Activated CD4-positive, alpha-beta T cell treated with anti-CD3 and anti-CD28 coated beads, Interleukin-2, amount 10 ng/mL, durations not matched to agents 7 days and 5 days (primary cell): ENCODE measurements at regions not wholly inside any gene's neighbourhood (a gene's known extent, or its start where the extent isn't known, plus 50 kb on each side); places are given as distances from the start of the nearest gene placed in this dataset.
"Not testable (repeated sequence)": the region's sequence is repeated elsewhere in the genome, so short reads cannot be mapped to it uniquely, and the experiment has no call there.

Experiments used
- CTCF ChIA-PET: fragments of 350-600 bp; sonication (Branson Sonifier 250); formaldehyde crosslinking; loops from one replicate; lab custom pipeline; 2021; ENCODE audit warnings: antibody characterized with exemption; lab: Charles Lee
- POLR2A ChIA-PET: fragments of 350-600 bp; sonication (Branson Sonifier 250); formaldehyde crosslinking; loops from one replicate; lab custom pipeline; 2021; ENCODE audit warnings: antibody characterized with exemption; lab: Charles Lee
- DNase-seq: peaks from one replicate; pipeline ENCODE4 v3.0.0-alpha.2; 2020
- H3K27ac Mint-ChIP-seq: one replicate; pipeline ENCODE4 v1.8.0; 2021; ENCODE audit warnings: mild to moderate bottlenecking, moderate library complexity, mixed read lengths
- H3K27me3 Mint-ChIP-seq: one replicate; pipeline ENCODE4 v1.8.0; 2021; ENCODE audit warnings: mixed read lengths
- H3K36me3 Mint-ChIP-seq: one replicate; pipeline ENCODE4 v1.8.0; 2021; ENCODE audit warnings: low read depth, mixed read lengths
- H3K4me1 Mint-ChIP-seq: one replicate; pipeline ENCODE4 v1.8.0; 2021; ENCODE audit warnings: mixed read lengths
- H3K4me3 Mint-ChIP-seq: one replicate; pipeline ENCODE4 v1.8.0; 2021; ENCODE audit warnings: mild to moderate bottlenecking, moderate library complexity, mixed read lengths
- H3K9me3 Mint-ChIP-seq: one replicate; pipeline ENCODE4 v1.8.0; 2021; ENCODE audit warnings: mixed read lengths

DNA sequence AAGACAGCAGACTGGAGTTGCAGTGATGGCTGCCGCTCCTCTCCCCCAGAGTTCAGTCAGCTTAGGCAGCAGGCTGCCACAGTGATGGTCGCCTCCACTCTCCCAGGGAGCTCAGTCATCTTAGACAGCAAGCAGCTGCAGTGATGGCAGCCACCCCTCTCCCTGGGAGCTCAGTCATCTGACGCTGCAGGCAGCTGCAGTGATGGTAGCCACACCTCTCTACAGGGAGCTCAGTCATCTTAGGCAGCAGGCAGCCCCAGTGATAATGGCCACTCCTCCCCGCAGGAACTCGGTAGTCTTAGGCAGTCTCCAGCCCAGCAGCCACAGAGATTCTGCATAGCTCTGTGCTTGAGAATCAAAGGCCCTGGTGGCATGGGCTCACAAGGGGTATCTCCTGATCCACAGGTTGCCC lies 582.7 kb downstream of the DTWD2 start:
- POLR2A ChIA-PET = no interaction called here
- CTCF ChIA-PET = no interaction called here
- Mint-ChIP-seq H3K4me1 (no peaks in the 10 kb centered on the region), H3K27ac (no peak overlapping the region), H3K36me3 (no peaks in the 10 kb centered on the region), H3K9me3 (peaks cover 14% of the 10 kb centered on the region), H3K27me3 (no peaks in the 10 kb centered on the region), H3K4me3 (no peak overlapping the region)
- no peak for DNase-seq

DNA sequence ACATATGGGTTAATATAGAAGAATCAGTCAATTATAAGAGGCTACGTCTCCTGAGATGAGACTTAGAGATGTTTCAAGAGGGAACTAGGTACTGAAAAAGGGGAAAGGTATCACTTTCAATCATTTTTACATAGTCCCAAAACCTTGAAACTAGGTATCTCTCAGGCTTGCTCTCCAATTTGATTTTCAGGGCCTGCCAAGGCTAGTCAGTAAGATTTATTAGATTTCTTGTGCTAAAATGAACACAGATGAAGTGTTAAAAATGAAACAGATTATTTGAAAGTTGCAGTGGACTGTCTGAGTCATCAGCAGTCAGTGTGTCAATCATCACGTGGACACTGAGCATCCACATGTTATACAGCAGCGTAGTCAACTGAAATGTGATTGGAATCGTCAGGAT lies 591.1 kb downstream of the DTWD2 start:
- peaks cover 4% of the 10 kb centered on the region for H3K9me3 Mint-ChIP-seq
- POLR2A ChIA-PET = no interaction called here
- no peak overlapping the region for H3K27ac Mint-ChIP-seq
- DNase-seq = no peak
- no peaks in the 10 kb centered on the region for H3K4me1 Mint-ChIP-seq
- CTCF ChIA-PET = no interaction called here
- H3K27me3 Mint-ChIP-seq = no peaks in the 10 kb centered on the region
- H3K4me3 Mint-ChIP-seq = no peak overlapping the region
- no peaks in the 10 kb centered on the region for H3K36me3 Mint-ChIP-seq

DNA sequence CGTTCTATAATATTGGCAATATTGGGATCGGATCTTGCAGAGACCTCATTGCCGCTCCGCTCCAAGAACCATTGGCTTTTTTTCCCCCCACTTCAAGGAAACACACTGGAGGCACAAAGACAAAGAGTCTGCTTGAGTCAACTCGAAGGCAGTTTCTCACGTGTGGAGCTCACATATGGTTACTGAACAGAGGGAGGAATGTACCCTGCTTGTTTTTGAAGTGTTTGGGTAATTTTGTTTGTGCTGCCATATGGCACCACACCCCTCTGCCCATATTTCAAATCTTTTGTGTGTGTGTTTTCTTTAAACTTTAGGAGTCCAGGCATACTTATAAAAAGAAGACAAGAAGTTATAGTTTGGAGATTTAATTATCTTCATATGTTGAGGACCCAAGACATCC lies 595.9 kb downstream of the DTWD2 start:
- Mint-ChIP-seq H3K27ac (no peak overlapping the region), H3K9me3 (peaks cover 2% of the 10 kb centered on the region), H3K4me1 (no peaks in the 10 kb centered on the region), H3K4me3 (no peak overlapping the region), H3K36me3 (no peaks in the 10 kb centered on the region), H3K27me3 (no peaks in the 10 kb centered on the region)
- CTCF ChIA-PET = no interaction called here
- POLR2A ChIA-PET = no interaction called here
- DNase-seq = no peak

DNA sequence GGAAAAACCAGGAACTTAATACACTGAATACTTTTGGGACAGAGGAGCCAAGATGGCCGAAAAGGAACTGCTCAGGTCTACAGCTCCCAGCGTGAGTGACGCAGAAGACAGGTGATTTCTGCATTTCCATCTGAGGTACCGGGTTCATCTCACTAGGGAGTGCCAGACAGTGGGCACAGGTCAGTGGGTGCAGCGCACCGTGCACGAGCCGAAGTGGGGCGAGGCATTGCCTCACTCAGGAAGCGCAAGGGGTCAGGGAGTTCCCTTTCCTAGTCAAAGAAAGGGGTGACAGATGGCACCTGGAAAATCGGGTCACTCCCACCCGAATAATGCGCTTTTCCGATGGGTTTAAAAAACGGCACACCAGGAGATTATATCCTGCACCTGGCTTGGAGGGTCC lies 605.4 kb downstream of the DTWD2 start:
- H3K4me1 Mint-ChIP-seq, H3K27ac Mint-ChIP-seq, H3K36me3 Mint-ChIP-seq, DNase-seq, POLR2A ChIA-PET, H3K4me3 Mint-ChIP-seq, H3K9me3 Mint-ChIP-seq, H3K27me3 Mint-ChIP-seq, CTCF ChIA-PET: not testable (repeated sequence)

DNA sequence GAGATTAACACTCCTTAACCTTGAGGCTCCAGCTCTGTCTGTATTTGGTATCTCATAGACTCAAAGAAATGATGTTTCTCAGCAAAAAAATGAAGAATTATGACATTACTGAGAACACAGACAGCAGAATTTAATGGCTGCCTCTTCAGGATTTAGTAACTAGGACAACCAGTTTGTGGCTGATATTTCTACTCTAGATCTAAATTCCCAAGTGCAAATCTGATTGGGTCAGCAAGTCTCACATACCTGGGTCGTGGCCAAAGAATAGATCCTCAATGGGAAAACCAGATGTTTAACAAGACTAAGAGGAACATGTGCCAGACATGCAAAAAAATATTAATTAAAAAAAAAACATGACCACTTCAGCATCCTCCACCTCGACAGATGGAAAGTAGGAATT lies 608.9 kb downstream of the DTWD2 start:
- H3K4me1 Mint-ChIP-seq = no peaks in the 10 kb centered on the region
- CTCF ChIA-PET = no interaction called here
- no peaks in the 10 kb centered on the region for H3K9me3 Mint-ChIP-seq
- H3K36me3 Mint-ChIP-seq = no peaks in the 10 kb centered on the region
- no peak overlapping the region for H3K4me3 Mint-ChIP-seq
- POLR2A ChIA-PET = no interaction called here
- no peaks in the 10 kb centered on the region for H3K27me3 Mint-ChIP-seq
- H3K27ac Mint-ChIP-seq = no peak overlapping the region
- DNase-seq = no peak

DNA sequence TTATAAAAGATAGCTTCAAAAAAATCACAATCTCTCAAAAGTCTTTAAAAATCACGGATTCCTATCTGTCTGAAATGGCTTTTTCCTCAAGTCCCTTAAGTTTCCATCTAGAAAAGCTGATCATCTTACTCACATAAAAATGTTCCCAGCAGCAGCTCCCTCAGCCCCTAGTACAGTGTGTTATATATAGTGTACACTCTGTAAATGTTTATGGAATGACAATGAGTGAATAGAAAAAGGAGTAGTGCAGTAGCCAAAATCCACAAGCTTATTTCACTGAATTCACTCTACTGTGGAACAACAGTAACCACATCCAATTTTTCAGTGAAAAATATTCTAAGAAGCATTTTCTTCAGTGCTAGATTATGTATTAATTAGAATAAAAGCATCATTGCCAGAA lies 609.4 kb downstream of the DTWD2 start:
- Mint-ChIP-seq H3K27me3 (no peaks in the 10 kb centered on the region), H3K27ac (no peak overlapping the region), H3K4me3 (no peak overlapping the region), H3K4me1 (no peaks in the 10 kb centered on the region), H3K9me3 (no peaks in the 10 kb centered on the region), H3K36me3 (no peaks in the 10 kb centered on the region)
- ChIA-PET CTCF (no interaction called here), POLR2A (no interaction called here)
- DNase-seq = no peak

DNA sequence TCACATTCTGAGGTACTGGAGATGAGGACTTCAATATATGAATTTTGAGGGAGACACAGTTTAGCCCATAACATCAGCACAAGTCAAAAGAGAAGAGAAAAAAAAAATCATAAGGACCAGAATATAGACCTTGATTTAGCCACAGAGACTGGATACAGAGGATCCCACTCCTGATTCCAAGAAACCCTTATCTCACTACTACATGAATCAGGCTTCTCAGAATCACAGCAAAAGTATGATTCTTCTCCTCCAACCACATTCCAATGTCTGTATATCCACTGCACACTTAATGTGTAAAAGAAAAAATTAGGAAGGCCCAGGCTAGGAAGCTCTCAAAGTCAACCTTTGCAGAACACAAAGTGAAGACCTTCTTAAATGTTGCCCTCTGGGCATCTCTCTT lies 610.9 kb downstream of the DTWD2 start:
- Mint-ChIP-seq H3K36me3 (no peaks in the 10 kb centered on the region), H3K27me3 (no peaks in the 10 kb centered on the region), H3K27ac (no peak overlapping the region), H3K4me3 (no peak overlapping the region), H3K9me3 (no peaks in the 10 kb centered on the region), H3K4me1 (no peaks in the 10 kb centered on the region)
- POLR2A ChIA-PET = no interaction called here
- CTCF ChIA-PET = no interaction called here
- no peak for DNase-seq

DNA sequence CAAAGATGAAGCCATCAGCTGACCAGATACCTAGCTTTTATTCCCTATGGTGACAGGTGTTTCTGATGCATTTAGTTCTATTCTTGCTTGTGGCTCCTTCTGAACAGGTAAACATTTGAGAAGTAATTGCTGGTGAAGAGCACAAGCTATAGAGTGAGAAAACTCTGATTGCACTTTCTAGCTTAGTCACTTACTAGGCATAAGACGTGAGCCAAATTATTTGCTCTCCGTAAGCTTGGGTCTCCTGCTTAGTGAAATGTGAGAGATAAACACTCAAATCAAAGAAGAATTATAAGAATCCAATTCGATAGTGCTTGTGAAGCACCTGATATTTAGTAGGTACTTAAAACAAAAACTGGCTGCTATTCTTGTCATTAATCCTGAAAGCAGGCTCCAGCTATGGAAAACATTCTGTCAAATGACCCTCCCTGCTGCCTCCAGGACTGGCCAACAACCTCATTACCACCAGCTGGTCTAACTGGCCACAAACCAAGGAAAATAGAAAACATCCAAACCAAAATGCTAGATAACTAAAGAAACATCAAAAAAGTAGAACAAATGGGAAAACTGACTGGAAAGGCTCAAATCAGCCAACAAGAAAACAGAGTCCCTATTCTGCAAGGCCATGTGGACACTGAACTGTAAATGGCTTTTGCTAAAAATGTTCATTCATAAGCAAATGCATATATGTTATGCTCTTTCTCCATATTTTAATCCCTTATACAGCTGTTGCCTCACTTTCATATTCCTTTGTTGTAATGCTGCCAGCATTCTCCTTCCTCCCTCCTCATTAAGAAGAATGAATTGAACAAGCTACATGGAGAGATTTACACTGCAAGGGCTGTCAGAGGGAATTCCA lies 616.1 kb downstream of the DTWD2 start:
- ChIA-PET POLR2A (no interaction called here), CTCF (no interaction called here)
- H3K9me3 Mint-ChIP-seq = no peaks in the 10 kb centered on the region
- H3K27me3 Mint-ChIP-seq = no peaks in the 10 kb centered on the region
- no peak overlapping the region for H3K27ac Mint-ChIP-seq
- no peak overlapping the region for H3K4me3 Mint-ChIP-seq
- no peaks in the 10 kb centered on the region for H3K4me1 Mint-ChIP-seq
- no peak for DNase-seq
- H3K36me3 Mint-ChIP-seq = no peaks in the 10 kb centered on the region

DNA sequence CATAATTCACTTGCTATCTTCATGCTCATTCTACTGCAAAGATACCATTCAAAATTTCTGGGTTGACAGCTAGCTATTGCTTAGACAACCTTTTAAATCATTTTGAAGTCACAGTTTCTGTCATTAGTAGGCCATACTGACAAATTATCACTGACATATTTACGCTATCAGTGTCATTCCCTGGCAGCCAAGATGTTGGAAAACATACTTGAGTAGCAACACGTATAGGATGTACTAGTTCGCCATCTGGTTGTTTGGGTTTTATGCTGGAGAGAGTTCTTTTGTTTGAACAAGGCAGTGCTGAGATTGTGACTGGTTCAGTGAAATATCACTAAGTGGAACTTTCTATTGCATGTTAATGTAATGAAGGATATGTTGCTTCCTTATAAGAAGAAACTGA lies 621.9 kb downstream of the DTWD2 start:
- no peak overlapping the region for H3K27ac Mint-ChIP-seq
- ChIA-PET POLR2A (no interaction called here), CTCF (no interaction called here)
- H3K27me3 Mint-ChIP-seq = no peaks in the 10 kb centered on the region
- no peaks in the 10 kb centered on the region for H3K36me3 Mint-ChIP-seq
- no peak for DNase-seq
- H3K9me3 Mint-ChIP-seq = no peaks in the 10 kb centered on the region
- H3K4me1 Mint-ChIP-seq = no peaks in the 10 kb centered on the region
- H3K4me3 Mint-ChIP-seq = no peak overlapping the region

DNA sequence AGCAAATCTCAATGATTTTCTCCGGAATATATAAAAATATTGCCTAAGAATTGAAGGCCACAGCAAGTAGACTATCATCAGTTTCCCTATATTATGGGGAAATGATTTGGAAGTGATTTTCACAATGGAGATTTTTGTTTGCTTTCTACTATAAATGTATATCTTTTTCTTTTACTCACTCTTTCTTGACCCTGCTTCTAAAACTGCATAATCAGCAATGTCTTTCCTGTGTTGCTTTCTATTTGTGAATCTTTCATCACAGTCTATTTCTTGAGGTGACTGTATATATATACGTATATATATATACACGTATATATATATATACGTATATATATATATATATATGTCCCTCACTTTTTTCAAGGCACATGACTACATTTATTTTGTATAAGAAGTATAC lies 622.6 kb downstream of the DTWD2 start:
- Mint-ChIP-seq H3K27me3 (no peaks in the 10 kb centered on the region), H3K27ac (no peak overlapping the region), H3K36me3 (no peaks in the 10 kb centered on the region), H3K9me3 (no peaks in the 10 kb centered on the region), H3K4me3 (no peak overlapping the region), H3K4me1 (no peaks in the 10 kb centered on the region)
- POLR2A ChIA-PET = no interaction called here
- CTCF ChIA-PET = no interaction called here
- no peak for DNase-seq

DNA sequence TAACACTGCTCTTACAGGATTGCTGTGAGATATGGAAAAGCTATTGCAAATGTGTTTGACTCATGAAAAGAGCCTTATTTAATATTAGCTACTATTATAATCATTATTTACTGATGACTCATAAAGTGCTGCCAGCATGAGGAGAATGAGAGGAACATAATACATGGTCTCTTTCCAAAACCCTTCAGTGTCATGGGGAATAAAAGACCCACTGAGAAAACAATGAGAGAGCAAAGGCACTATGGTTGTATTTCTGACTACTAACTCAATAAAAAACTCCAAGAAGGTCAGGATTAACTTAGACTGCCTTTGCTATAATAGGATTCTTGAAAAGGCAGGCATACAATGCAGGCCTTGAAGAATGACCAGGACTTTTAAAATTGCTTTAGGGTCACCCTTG lies 633.5 kb downstream of the DTWD2 start:
- H3K27me3 Mint-ChIP-seq = no peaks in the 10 kb centered on the region

DNA sequence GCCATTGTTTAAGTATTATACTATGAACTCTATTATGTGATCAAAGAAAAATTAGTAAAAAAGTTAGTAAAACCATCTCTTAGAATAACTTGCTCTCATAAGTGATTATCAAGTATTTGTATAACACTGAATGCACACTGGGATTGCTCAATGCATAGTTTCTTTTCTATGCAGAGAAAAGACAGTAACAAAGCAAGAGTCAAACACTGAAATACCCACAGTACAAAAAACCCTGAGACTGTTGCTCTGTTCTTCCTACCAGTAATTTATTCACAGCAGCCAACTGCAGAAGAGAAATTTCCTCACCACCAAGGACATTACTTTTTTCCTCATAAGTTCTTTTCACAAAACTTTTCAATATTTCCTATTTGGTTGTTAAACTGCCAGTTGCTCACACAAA lies 634.4 kb downstream of the DTWD2 start:
- H3K9me3 Mint-ChIP-seq = no peaks in the 10 kb centered on the region
- ChIA-PET CTCF (no interaction called here), POLR2A (no interaction called here)
- H3K27ac Mint-ChIP-seq = no peak overlapping the region
- no peaks in the 10 kb centered on the region for H3K4me1 Mint-ChIP-seq
- H3K36me3 Mint-ChIP-seq = no peaks in the 10 kb centered on the region
- DNase-seq = no peak
- H3K4me3 Mint-ChIP-seq = no peak overlapping the region
- no peaks in the 10 kb centered on the region for H3K27me3 Mint-ChIP-seq

More for the DNA sequence above, 633.5 kb downstream of the DTWD2 start:
- Mint-ChIP-seq H3K36me3 (no peaks in the 10 kb centered on the region), H3K9me3 (no peaks in the 10 kb centered on the region), H3K4me1 (no peaks in the 10 kb centered on the region), H3K4me3 (no peak overlapping the region), H3K27ac (no peak overlapping the region)
- DNase-seq = no peak
- ChIA-PET POLR2A (no interaction called here), CTCF (no interaction called here)

DNA sequence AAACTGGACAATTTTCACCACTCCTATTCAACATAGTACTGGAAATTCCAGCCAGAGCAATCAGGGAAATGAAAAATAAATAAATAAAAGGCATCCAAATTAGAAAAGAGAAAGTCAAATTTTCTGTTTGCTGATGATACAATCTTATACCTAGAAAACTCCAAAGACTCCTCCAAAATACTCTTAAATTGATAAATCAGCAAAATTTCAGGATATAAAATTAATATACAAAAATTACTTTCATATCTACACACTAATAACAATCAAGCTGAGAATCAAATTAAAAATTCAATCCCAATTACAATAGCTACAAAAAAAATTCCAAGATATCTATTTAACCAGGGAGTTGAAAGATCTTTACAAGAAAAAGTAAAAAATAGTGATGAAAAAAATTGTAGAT lies 651.9 kb downstream of the DTWD2 start:
- Mint-ChIP-seq H3K4me1 (no peaks in the 10 kb centered on the region), H3K9me3 (peaks cover 3% of the 10 kb centered on the region)
- CTCF ChIA-PET = no interaction called here

DNA sequence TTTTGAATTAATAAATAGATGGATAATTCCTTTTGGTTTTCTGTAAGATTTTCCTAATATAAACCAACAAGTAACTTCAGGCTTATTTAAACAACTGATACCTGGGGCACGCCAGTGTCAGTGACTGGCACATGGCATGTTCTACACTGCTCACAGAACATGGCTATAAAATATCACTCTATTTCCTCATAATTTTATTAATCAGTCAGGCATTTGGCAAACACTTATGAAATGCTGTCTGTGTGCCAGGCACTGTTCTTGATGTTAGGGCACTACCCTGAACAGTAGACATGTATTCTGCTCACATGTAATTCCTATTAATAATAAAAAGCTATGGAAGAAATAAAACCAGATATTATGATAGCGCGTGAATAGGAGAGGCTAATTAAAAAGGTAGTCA lies 661.0 kb downstream of the DTWD2 start:
- CTCF ChIA-PET = no interaction called here
- no peaks in the 10 kb centered on the region for H3K4me1 Mint-ChIP-seq
- peaks cover 10% of the 10 kb centered on the region for H3K9me3 Mint-ChIP-seq
- H3K27me3 Mint-ChIP-seq = no peaks in the 10 kb centered on the region
- DNase-seq = no peak
- H3K36me3 Mint-ChIP-seq = no peaks in the 10 kb centered on the region
- H3K27ac Mint-ChIP-seq = no peak overlapping the region
- H3K4me3 Mint-ChIP-seq = no peak overlapping the region
- POLR2A ChIA-PET = no interaction called here

More for the DNA sequence above, 651.9 kb downstream of the DTWD2 start:
- POLR2A ChIA-PET = no interaction called here
- no peaks in the 10 kb centered on the region for H3K36me3 Mint-ChIP-seq
- no peak overlapping the region for H3K4me3 Mint-ChIP-seq
- no peak for DNase-seq
- no peaks in the 10 kb centered on the region for H3K27me3 Mint-ChIP-seq
- no peak overlapping the region for H3K27ac Mint-ChIP-seq
